Naive B cell (primary cell): ENCODE measurements at regions not wholly inside any gene's neighbourhood (a gene's known extent, or its start where the extent isn't known, plus 50 kb on each side); places are given as distances from the start of the nearest gene placed in this dataset.

ENCODE experiments used
- ATAC-seq, 2 donors: fragments of 150-1000 bp; cut with Tn5 transposase; 2 replicates each; pipeline ENCODE4 v1.10.0; 2021; ENCODE audit warnings: low read depth in 2 of 2, mild to moderate bottlenecking in 2 of 2, moderate library complexity in 2 of 2
- DNase-seq: peaks from one replicate; pipeline ENCODE4 v3.0.0; 2022
- H3K27ac Mint-ChIP-seq, 6 donors: one replicate each; pipeline ENCODE4 v1.8.0; 2020 to 2022; ENCODE audit warnings: mild to moderate bottlenecking in 6 of 6, mixed read lengths in 6 of 6, moderate library complexity in 5 of 6, inconsistent platforms in 2 of 6
- H3K27me3 Mint-ChIP-seq, 3 donors: one replicate each; pipeline ENCODE4 v1.8.0; 2021 to 2022; ENCODE audit warnings: mixed read lengths in 3 of 3, mild to moderate bottlenecking in 1 of 3
- H3K36me3 Mint-ChIP-seq, 2 donors: one replicate each; pipeline ENCODE4 v1.8.0; 2020 to 2022; ENCODE audit warnings: mixed read lengths in 2 of 2, inconsistent platforms in 1 of 2, mild to moderate bottlenecking in 1 of 2
- H3K4me1 Mint-ChIP-seq, 3 donors: one replicate each; pipeline ENCODE4 v1.8.0; 2020 to 2022; ENCODE audit warnings: mixed read lengths in 3 of 3, inconsistent platforms in 1 of 3, mild to moderate bottlenecking in 1 of 3, moderate library complexity in 1 of 3
- H3K4me3 Mint-ChIP-seq, 8 donors: one replicate each; pipeline ENCODE4 v1.8.0; 2020 to 2022; ENCODE audit warnings: mild to moderate bottlenecking in 8 of 8, mixed read lengths in 8 of 8, moderate library complexity in 8 of 8, inconsistent platforms in 2 of 8
- H3K9me3 Mint-ChIP-seq, 7 donors: one replicate each; pipeline ENCODE4 v1.8.0; 2020 to 2022; ENCODE audit warnings: mixed read lengths in 7 of 7, mild to moderate bottlenecking in 5 of 7, inconsistent platforms in 2 of 7, moderate library complexity in 1 of 7

DNA sequence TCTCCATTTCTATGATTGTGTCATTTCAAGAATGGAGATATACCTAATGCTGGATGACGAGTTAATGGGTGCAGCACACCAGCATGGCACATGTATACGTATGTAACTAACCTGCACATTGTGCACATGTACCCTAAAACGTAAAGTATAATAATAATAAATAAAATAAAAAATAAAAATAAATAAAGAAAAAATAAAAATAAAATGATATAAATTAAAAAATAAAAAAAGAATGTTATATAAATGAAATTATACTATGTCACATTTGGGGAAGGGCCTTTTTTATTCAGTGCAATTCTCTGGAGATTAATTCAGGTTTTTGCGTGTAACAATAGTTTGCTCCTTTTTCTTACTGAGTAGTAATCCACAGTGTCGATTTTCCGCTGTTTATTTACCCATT, 763.5 kb upstream of the POU3F3 start:
- H3K4me3 Mint-ChIP-seq: no peak overlapping the region
- H3K9me3 Mint-ChIP-seq: peaks cover 0 to 8% (median 5%) of the 10 kb centered on the region in 7 donors
- no peak overlapping the region for H3K27ac Mint-ChIP-seq
- no peaks in the 10 kb centered on the region for H3K36me3 Mint-ChIP-seq
- no peak for DNase-seq
- H3K4me1 Mint-ChIP-seq: no peaks in the 10 kb centered on the region
- H3K27me3 Mint-ChIP-seq: no peaks in the 10 kb centered on the region
- ATAC-seq: no peak

DNA sequence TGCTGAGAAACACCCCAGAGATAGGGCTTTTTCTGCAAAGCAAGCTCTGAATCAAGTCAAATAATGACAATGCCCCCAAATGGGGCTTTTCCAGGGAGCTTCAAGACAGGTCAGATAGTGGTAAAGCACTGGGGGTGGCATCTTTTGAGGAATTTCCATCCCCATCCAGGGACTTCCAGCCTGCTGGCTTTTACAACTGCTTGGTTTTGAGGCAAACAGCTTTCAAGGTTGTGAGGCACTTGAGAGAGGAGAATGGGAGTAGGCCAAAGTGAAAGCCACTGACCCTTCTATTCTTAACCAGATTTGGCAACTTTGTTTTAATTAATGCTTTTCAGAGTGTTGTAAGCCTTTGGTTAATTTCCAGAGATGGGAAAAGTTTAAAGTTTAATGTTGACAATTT, 762.0 kb upstream of the POU3F3 start:
- no peak overlapping the region for H3K4me3 Mint-ChIP-seq
- H3K9me3 Mint-ChIP-seq: peaks cover 0 to 8% (median 5%) of the 10 kb centered on the region in 7 donors
- no peaks in the 10 kb centered on the region for H3K36me3 Mint-ChIP-seq
- DNase-seq: no peak
- no peak overlapping the region for H3K27ac Mint-ChIP-seq
- H3K4me1 Mint-ChIP-seq: no peaks in the 10 kb centered on the region
- no peaks in the 10 kb centered on the region for H3K27me3 Mint-ChIP-seq
- no peak for ATAC-seq

GRCh38 chr2:104092886-104093285, 761.0 kb upstream of the POU3F3 start:
- no peaks in the 10 kb centered on the region for H3K27me3 Mint-ChIP-seq
- DNase-seq: no peak
- H3K4me3 Mint-ChIP-seq: no peak overlapping the region
- H3K4me1 Mint-ChIP-seq: no peaks in the 10 kb centered on the region
- no peak overlapping the region for H3K27ac Mint-ChIP-seq
- peaks cover 0 to 8% (median 4%) of the 10 kb centered on the region in 7 donors for H3K9me3 Mint-ChIP-seq
- H3K36me3 Mint-ChIP-seq: no peaks in the 10 kb centered on the region
- no peak for ATAC-seq

DNA sequence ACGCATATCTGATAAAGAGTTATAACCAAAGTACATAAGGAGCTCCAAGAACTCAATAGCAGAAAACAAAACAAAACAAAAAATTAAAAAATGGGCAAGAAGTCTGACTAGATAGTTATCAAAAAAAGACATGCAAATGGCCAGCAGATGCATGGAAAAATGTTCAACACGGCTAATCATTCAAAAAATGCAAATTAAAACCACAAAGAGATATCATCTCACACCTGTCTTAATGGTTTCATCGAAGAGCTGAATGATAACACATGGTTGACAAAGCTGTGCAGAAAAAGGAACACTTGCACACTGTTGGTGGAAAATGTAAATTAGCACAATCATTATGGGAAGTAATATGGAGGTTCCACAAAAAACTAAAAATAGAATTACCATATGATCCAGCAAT, 751.3 kb upstream of the POU3F3 start:
- Mint-ChIP-seq H3K4me1 (peaks cover 0 to 13% (median 11%) of the 10 kb centered on the region in 3 donors), H3K4me3 (peak overlapping the region in 2 of 8 donors; percentile 26 to 59), H3K27me3 (no peaks in the 10 kb centered on the region), H3K36me3 (no peaks in the 10 kb centered on the region), H3K27ac (peak overlapping the region in 1 of 6 donors; percentile 6), H3K9me3 (peaks cover 0 to 2% (median 0%) of the 10 kb centered on the region in 7 donors)
- ATAC-seq (no peak), DNase-seq (no peak)

DNA sequence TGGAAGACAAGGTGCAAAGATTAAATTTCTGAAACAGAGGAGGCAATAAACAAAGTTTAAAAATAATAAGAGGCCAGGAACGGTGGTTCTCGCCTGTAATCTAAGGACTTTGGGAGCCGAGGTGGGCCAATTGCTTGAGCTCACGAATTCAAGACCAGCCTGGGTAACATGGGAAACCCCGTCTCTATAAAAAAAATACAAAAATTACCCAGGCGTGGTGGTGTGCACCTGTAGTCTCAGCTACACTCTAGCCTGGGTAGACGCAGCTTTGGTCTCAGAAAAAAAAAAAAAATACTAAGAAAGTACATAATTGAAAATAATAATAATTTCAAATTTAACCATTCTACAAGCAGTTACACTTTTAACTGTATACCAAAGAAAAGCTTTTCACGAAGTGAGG, 744.6 kb upstream of the POU3F3 start:
- Mint-ChIP-seq H3K4me3 (no peak overlapping the region), H3K9me3 (peaks cover 0 to 1% (median 0%) of the 10 kb centered on the region in 7 donors), H3K4me1 (no peaks in the 10 kb centered on the region), H3K36me3 (no peaks in the 10 kb centered on the region), H3K27ac (peak overlapping the region in 1 of 6 donors; percentile 13), H3K27me3 (no peaks in the 10 kb centered on the region)
- ATAC-seq (peak in 1 of 2 donors; percentile 30), DNase-seq (no peak)

DNA sequence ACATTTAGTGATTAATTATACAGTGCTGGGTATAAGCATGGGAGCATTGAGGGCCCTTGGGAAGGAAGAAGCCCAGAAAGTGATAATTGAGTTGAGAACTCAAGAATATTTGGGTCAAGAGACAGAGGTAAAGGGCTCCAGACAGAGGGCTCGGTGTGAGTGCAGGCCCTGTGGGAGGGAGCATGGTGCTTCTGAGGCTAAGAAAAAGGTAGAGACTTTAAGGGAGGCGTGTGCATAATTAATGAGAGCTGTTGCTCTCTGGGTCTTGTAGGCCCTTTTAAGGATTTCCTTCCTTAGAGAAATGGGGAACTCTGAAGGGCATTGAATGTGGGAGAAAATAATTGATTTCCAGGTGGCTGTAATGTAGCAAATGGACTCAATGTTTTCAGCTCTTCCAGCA, 735.0 kb upstream of the POU3F3 start:
- DNase-seq (no peak), ATAC-seq (no peak)
- Mint-ChIP-seq H3K27me3 (peaks cover 0 to 6% (median 0%) of the 10 kb centered on the region in 3 donors), H3K9me3 (no peaks in the 10 kb centered on the region), H3K36me3 (no peaks in the 10 kb centered on the region), H3K27ac (peak overlapping the region in 1 of 6 donors; percentile 24), H3K4me3 (no peak overlapping the region), H3K4me1 (no peaks in the 10 kb centered on the region)

- ATAC-seq (no peak), DNase-seq (no peak)
- H3K27ac Mint-ChIP-seq: no peak overlapping the region
- H3K36me3 Mint-ChIP-seq: no peaks in the 10 kb centered on the region
- H3K9me3 Mint-ChIP-seq: peaks cover 0 to 4% (median 0%) of the 10 kb centered on the region in 7 donors
- no peak overlapping the region for H3K4me3 Mint-ChIP-seq
- H3K4me1 Mint-ChIP-seq: no peaks in the 10 kb centered on the region
- H3K27me3 Mint-ChIP-seq: peaks cover 0 to 10% (median 0%) of the 10 kb centered on the region in 3 donors
Measured at GRCh38 chr2:104120171-104120570, 733.7 kb upstream of the POU3F3 start.

- ATAC-seq: no peak
- Mint-ChIP-seq H3K9me3 (peaks cover 0 to 10% (median 2%) of the 10 kb centered on the region in 7 donors), H3K4me3 (no peak overlapping the region), H3K36me3 (no peaks in the 10 kb centered on the region), H3K27me3 (peaks cover 0 to 10% (median 0%) of the 10 kb centered on the region in 3 donors), H3K27ac (no peak overlapping the region), H3K4me1 (no peaks in the 10 kb centered on the region)
- no peak for DNase-seq
Measured at GRCh38 chr2:104125096-104125495, 728.8 kb upstream of the POU3F3 start.

GRCh38 chr2:104127049-104127770, 726.7 kb upstream of the POU3F3 start:
- H3K4me1 Mint-ChIP-seq: no peaks in the 10 kb centered on the region
- H3K36me3 Mint-ChIP-seq: no peaks in the 10 kb centered on the region
- ATAC-seq: no peak
- H3K27me3 Mint-ChIP-seq: peaks cover 0 to 4% (median 0%) of the 10 kb centered on the region in 3 donors
- H3K4me3 Mint-ChIP-seq: no peak overlapping the region
- no peak overlapping the region for H3K27ac Mint-ChIP-seq
- peaks cover 0 to 10% (median 2%) of the 10 kb centered on the region in 7 donors for H3K9me3 Mint-ChIP-seq
- DNase-seq: no peak

DNA sequence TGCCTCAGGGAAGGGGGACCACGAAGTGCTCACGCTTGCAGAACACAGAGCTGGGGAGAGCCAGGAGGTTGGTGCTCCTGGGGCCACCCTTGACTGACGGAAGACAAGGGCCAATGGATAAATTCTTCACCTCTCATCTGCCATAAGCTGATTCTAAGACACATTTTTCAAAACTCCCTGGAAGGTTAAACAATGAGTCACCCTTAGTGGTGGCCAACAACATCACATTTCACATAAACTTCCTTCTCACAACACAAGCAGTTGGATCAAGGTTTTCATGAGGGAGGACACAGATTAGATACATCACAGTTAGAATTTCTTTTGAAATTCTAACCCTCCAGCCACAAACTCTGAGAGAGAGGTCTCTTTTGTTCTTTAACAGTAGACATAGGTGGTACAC, 713.6 kb upstream of the POU3F3 start:
- H3K4me1 Mint-ChIP-seq: no peaks in the 10 kb centered on the region
- H3K4me3 Mint-ChIP-seq: no peak overlapping the region
- ATAC-seq (no peak), DNase-seq (no peak)
- no peaks in the 10 kb centered on the region for H3K27me3 Mint-ChIP-seq
- no peak overlapping the region for H3K27ac Mint-ChIP-seq
- H3K36me3 Mint-ChIP-seq: no peaks in the 10 kb centered on the region
- peaks cover 0 to 5% (median 2%) of the 10 kb centered on the region in 7 donors for H3K9me3 Mint-ChIP-seq

DNA sequence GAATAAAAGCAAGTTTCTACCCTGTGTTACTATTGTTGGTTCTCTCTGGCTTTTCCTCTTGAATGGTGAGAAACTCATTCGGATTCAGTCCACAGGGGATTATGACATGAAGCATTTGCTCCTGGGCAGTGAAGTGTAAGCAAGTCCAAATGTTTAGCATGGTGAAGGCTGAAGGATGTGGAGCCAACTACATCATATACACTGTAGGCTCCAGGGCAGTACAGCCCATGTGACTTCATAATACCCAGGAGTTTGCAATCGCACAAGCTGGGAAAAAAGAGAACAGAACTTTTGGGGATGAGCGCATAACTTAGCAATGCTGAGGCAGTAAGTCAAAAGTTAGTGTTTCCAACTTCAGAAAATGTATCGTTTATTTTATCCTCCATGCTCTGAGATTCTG, 695.7 kb upstream of the POU3F3 start:
- Mint-ChIP-seq H3K9me3 (peaks cover 0 to 4% (median 0%) of the 10 kb centered on the region in 7 donors), H3K36me3 (no peaks in the 10 kb centered on the region), H3K4me1 (no peaks in the 10 kb centered on the region), H3K27ac (no peak overlapping the region), H3K4me3 (no peak overlapping the region), H3K27me3 (no peaks in the 10 kb centered on the region)
- ATAC-seq (no peak), DNase-seq (no peak)

DNA sequence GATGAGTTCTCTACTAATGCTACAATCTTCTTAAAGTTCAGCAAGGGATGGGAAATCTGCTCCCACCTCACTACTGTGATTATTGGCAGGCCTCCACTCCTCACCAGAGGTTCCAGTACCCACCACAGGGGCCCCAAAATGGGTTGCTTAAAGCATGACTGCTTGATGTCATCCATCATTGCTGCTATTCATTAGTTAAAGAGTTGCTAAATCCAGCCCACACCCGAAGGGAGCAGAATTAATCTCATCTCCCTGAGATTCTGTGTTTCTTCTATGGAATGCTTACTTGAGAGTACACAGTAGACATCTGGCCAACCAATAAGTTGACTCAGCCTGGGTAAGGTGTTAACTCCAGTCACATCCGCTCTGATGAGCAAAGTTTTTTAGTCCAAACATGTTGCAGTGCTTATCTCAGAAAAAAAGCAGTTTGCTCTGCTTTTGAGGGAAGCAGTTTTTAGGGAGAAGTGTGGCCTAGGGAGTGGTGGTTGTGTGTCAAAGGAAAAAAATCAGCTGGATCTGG, 690.2 kb upstream of the POU3F3 start:
- Mint-ChIP-seq H3K36me3 (no peaks in the 10 kb centered on the region), H3K27ac (no peak overlapping the region), H3K4me1 (no peaks in the 10 kb centered on the region), H3K4me3 (no peak overlapping the region), H3K27me3 (no peaks in the 10 kb centered on the region), H3K9me3 (peaks cover 0 to 4% (median 0%) of the 10 kb centered on the region in 7 donors)
- ATAC-seq (no peak), DNase-seq (no peak)

GRCh38 chr2:104164721-104165252, 689.1 kb upstream of the POU3F3 start:
- no peak overlapping the region for H3K27ac Mint-ChIP-seq

DNA sequence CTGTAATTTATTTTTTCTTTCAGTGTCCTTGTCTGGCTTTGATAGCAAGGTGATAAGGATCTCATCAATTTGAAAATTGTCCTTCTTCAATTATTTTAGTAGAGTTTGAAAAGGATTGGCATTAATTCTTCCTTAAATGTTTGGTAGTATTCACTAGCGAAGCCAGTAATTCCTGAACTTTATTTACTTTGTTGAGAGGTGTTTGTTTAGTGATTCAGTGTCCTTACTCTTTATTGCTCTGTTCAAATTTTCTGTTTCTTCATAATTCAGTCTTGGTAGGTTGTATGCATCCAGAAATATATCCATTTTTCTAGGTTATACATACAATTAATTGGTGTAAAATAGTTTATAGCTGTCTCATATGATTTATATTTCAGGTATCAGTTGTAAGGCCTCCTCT, 676.7 kb upstream of the POU3F3 start:
- no peak overlapping the region for H3K4me3 Mint-ChIP-seq
- ATAC-seq: no peak
- no peaks in the 10 kb centered on the region for H3K36me3 Mint-ChIP-seq
- H3K27me3 Mint-ChIP-seq: no peaks in the 10 kb centered on the region
- no peak overlapping the region for H3K27ac Mint-ChIP-seq
- peaks cover 9 to 20% (median 13%) of the 10 kb centered on the region in 7 donors for H3K9me3 Mint-ChIP-seq
- no peak for DNase-seq
- no peaks in the 10 kb centered on the region for H3K4me1 Mint-ChIP-seq

More at GRCh38 chr2:104164721-104165252, 689.1 kb upstream of the POU3F3 start:
- Mint-ChIP-seq H3K4me3 (no peak overlapping the region), H3K27me3 (no peaks in the 10 kb centered on the region), H3K4me1 (no peaks in the 10 kb centered on the region), H3K36me3 (no peaks in the 10 kb centered on the region), H3K9me3 (peaks cover 0 to 4% (median 0%) of the 10 kb centered on the region in 7 donors)
- ATAC-seq (no peak), DNase-seq (no peak)
